CD4-positive, alpha-beta T cell treated with Interferon gamma for 1 hour (primary cell): ENCODE measurements at regions not wholly inside any gene's neighbourhood (a gene's known extent, or its start where the extent isn't known, plus 50 kb on each side); places are given as distances from the start of the nearest gene placed in this dataset.

Experiments used
- DNase-seq: peaks from one replicate; pipeline ENCODE4 v3.0.0-alpha.2; 2020

DNA sequence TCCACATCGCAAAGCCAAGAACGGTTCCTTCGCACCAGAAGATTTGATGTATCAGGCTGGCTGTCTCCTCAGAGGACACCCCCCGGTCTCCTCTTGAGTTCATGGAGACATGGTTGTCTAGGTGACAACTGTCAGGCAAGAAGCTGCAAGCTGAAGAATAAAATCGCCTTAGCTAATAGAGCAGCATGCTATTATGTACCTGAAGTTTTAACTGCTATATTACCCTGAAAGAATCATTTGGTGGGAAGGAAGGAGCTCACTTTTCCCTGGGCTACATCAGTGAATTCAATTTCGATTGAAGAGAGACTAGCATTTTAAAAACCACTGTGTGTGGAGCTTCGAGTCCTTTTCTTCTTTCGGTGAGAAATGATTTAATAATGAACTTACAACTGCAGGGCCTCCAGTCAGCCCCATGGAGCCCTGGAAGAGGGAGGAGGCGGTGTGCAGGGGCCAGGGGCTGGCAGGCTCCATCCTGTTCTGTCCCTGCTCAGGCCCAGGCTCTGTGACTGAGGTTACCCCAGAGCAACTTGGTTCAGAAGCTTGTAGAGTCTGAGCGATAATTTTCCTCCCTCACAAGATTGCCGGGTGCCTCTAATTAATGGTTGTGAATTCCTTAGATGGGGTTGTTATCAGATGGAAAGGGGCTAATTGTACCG lies 191.3 kb downstream of the MID1IP1 start:
- DNase-seq = no peak

DNA sequence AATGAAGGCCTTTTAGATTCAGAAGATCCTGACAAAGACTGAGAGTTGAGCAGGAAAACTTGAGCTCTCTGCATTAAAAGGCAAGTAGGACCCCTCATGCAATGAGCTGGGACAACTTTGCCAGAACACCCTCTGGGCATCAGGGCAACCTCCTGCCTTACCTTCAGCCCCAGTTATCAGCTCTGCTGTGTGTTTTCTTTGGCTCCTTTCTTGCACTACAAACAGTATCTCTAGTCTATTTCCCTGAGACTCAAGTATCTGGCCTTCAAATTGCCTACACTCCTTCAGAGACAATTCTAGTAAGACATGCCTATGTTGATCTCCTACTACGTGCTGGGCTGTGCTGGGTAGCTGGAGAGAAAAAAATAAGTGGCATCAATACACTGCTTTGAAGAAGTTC lies 192.2 kb downstream of the MID1IP1 start:
- DNase-seq = no peak

DNA sequence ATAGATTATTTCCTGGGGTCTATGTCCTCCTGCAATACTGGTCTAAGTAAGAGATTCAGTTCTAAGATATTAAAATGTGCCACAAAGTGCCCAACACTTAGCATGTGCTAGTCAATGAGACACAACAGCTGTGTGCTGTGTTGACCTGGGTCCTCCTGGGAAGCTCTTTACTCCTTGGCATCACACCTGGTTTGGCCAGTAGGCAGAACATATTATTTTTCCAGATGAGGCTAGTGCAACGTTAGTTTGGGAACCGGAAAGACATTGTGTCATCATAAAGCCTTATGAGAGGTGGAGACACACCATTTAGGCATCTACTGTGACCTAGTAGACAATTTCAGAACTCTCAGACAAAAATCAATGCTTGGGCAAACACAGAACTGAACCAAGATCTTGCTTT lies 197.8 kb downstream of the MID1IP1 start:
- DNase-seq = no peak

DNA sequence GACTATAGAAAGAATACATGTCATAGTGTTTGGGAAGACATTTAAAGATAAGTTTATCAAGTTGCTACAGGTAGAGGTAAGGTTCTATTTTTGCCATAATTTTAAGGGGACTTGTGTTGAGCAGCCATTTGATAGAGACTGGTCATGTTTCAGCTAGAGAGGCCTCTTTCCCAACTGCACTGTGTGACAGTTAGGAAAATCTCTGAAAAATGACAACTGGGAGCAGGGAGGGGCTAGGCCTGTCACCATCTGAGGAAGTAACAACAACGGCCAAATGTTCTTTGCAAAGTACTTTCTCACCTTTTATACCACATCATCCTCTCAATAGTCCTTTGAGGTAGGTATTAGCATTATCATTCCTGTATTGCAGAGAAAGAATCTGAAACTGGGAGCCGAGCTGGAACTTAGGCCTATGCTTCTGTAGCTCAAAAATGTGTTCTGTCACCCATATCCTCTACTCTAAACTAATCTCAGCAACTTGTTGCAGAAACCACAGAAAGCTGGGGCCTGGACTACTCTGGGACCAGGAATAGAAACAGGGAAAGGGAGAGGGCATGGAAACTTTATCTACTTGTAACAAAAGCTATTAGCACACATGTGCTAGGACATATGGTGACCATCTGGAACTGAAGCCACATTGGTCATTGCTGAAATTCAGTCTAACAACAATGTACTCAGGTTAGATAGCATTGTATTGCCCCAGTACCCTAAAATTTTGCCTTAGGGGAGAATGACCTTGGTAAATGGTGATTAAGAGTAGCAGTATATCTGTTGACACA lies 198.9 kb downstream of the MID1IP1 start:
- no peak for DNase-seq

DNA sequence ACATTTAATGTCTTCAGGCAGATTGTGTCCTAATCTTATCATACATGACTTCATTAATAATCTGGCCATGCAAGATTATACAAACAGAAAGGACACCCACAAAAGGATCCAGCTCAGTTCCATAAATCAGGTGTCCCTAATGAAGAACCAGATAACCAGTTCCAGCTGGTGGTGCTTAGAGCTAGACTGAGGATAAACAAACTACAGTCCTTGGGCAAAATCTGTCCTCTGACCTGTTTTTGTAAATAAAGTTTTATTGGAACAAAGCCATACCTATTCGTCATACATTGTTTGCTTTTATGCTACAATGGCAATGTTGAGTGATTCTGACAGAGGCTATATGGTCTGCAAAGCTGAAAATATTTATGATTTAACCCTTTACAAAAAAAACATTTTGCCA lies 199.5 kb downstream of the MID1IP1 start:
- no peak for DNase-seq

DNA sequence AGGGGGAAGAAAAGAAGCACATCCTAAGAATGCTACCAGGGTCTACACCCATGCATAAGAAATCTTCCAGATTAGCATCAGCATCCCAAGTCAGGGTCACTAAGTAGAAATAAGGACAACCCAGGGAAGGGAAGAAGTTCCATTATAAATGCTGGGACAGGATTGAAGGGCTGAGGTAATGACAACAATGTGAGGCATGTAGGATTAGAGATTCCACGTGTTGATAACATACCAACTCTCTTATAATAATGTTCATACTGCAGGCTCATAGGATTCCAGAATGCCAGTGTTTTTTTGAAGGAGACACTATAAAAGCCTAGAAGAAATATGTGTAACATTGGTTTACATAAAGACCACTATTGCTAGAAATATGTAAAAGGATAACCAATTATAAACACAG lies 201.2 kb downstream of the MID1IP1 start:
- DNase-seq = no peak

DNA sequence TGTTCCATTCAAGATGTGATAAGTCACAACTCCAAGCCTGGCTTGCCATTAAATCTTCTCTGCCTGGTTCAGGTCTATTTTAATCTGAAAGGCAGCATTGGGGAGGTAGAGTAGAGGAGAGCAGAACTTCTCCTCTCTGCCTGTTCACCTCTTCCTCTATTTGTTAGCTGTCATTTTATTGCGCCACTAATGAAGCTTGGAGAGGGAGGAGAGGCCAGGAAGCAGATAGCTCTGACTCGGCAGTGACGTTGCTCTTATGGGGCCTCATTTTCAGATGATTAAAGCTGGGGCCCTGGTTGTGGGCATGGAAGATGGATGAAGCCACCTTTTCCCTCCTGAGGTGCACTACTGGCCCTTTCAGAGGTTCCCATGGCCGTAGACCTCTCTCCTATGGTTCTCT lies 207.3 kb downstream of the MID1IP1 start:
- DNase-seq = no peak

DNA sequence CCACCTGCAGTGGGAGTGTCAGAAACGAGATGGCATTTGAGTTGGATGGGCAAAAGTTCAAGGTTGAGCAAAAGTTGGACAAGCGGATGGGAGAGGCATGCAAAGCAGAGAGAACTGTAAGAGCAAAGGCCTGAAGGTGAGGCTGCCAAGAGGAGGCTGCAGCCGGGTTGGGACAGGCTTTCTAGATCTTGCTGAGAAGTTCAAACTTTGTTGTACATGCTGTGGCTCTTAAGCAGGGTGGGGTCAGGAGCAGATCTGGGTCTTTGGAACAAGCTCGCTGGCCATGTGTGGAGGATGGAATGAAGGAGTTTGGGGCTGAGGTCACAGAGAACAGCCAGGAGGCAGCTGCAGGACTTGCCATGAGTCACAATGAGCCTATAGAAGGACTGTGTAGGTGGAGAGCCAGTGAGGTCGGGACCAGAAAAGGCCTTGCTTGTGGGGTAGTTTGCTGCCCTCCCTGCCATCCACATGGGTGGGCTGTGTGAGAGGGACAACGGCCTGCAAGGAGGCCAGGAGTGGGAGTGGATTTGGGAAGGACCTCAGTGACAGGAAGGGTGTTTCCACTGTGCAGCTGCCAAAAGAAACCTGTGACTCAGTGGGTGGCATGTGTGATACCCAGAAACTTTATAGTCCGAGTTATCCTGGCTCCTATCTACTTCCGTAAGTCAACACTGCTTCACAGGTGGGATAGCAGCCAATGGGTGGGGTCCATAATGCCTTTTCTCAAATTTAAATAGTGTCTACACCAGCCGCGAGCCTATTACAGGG lies 210.4 kb downstream of the MID1IP1 start:
- DNase-seq = no peak

DNA sequence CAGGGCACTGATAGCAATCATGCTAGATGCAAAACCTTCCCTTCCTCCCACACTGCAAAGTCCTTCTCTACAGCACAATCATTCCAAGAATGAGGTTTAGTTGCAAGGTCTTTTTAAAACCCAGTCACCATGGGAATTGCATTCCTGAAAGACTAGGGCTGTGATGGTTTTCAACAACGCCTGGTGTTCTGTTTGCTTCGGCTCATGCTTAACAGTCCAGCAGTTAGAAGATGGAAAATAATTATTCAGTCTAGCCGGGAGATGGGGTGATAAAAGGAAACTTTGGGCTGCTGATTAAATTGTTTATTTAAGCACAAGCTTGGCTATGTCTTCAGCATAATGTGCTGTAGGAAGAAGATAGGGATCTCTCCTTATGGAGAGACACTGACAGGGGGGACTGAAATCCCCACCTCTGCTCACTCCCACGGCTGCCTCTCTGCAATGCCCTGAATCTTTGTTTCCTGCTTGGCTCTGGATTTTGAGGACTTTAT lies 211.4 kb downstream of the MID1IP1 start:
- DNase-seq = no peak

DNA sequence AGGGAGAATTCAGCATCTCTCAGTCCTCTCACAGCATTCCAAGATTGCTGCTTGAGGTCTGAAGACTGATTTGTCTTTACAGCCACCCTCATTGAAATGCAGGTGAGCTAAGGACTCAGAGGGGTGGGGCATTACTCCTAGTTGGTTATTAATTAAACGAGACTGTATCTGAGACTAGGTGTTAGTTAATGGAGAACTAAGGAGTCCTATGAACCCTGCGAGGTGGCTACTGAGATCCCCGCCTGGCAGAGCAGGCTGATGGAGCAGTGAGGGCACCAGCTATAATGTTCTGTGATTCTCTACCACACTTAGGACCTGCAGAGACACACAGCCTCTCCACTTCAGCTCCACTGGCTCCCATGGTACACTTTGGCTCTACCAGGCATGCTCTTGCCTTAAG lies 215.3 kb downstream of the MID1IP1 start:
- DNase-seq = no peak

DNA sequence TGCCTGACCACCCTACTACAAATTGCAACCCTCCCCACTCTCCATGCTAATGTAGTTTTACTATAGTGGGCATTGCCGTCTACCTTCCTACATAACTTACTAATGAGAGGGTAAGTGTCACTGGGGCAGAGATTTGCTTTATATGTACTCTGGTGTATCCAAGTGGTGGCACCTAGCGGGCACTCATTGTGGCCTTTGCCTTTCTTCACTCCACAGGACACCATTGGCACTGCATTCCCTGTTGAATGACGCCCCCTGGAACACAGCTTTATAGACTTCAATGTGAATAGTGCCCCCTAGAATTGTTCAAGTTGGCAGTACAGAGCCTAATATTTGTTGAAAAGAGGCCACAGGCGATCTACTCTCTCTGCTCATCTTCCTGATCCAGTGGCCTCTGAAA lies 215.8 kb downstream of the MID1IP1 start:
- no peak for DNase-seq

DNA sequence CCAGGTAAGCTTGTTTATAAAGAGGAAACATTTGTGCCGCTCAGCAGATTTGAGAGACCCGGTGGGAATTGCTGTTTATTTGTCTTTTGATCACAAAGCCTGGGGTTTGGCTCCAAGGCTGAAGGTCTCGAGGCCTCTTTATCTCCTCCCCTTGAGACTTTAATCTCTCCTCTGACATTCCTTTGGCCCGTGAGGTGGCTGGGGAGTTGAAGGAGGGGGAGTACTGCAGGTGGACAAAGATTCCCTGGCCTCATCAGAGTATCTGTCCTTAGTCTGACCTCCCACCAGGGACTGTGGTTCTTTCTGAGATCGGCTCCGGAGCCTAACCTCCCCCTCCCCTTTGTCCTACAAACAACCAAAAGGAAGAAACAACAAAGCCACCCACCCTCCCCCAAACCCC lies 216.5 kb downstream of the MID1IP1 start:
- DNase-seq = no peak

DNA sequence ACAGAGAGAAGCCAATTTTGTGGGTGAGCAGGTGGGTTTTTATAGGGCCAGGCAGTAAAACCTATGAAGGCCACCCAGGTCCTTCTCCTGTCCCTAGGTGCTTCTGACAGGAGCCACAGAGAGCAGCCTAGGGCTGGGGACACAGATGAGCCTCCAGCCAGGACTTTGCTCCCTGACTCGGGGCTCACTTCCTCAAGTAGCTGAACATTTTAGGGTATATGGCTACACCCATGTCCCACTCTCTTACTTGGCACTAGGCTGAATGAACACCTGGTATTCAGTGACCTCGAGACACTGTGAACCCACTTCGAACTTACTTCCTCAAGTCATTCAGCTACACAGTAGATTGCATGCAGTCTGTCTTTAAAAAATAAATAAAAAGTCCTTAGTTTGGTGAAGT lies 217.3 kb downstream of the MID1IP1 start:
- DNase-seq = no peak

DNA sequence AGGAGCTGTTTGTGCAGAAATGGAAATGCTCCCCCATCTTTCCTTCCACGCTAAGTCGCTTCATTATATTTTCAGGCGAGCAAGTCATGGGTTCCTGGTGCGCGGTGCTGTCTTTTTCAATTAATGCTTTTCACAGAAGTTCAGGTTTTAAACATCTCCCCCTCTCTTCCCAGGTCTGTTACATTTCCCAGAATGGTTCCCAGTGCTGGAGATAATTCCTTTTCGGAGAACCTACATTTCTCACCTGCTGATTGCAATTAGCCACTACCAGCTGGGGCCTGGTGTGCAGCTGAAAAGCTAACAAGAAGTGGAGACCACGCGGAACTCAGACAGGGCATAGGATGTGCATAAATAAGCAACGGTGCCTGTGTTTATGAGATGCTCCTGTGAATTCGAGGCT lies 217.8 kb downstream of the MID1IP1 start:
- no peak for DNase-seq

DNA sequence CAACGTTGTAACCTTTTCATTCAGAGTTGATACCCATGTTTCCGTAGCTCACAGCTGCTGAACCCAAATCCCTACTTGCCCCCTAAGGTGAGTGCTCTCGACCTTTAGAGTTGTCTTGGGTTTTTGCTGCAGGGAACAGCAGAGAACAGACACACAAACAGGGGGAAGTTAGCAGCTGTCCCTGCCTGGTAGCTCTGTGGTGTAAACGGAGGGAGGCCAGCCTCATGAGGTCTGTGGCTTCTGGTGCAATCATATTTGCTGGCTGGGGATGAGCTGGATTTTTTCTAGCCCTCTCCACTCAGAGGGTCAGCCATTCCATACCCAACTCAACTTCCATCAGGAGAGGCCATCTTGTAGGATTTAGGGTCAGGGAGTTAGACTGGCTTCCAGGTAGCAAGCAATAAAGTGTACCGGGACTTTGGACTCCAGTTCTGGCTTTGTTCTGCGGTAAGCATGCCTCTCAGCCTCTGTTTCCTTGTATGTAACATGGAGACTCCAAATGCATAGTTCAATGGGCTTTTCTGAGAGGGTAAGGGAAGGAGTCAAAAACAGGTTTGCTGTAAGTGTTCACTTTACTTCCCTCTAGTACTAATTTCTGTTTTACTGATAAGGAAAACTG lies 218.9 kb downstream of the MID1IP1 start:
- no peak for DNase-seq

DNA sequence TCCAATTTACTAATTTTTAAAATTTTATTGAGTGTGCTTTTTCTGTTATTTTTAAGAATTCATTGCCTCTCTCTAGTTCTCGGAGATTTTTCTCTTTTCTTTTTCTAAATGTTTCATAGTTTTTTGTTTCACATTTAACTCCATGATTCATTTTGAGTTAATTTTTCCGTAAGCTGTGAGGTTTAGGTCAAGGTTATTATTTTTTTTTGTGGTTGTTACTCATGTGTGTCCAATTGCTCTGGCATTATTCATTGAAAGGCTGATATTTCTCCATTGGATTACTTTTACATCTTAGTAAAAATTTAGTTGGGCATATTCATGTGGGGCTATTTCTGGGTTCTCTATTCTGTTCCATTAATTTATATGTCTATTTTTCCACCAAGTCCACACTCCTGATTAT lies 220.8 kb downstream of the MID1IP1 start:
- DNase-seq = no peak

DNA sequence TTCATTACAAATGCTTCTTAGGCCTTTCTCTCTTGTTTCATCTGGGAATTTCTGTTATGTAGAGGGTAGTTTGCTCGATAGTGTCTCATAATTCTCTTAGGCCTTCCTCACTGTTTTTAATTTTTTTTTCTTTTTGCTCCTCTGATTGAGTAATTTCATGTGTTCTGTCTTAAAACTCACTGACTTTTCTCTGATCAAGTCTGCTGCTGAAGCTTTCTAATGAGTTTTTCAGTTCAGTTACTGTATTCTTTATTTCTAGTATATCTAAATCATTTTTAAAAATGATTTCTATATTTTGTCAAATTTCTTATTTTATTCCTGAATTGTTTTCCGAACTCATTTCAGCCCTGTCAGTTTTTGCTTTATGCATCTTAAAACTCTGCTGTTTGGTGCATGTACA lies 228.0 kb downstream of the MID1IP1 start:
- no peak for DNase-seq

DNA sequence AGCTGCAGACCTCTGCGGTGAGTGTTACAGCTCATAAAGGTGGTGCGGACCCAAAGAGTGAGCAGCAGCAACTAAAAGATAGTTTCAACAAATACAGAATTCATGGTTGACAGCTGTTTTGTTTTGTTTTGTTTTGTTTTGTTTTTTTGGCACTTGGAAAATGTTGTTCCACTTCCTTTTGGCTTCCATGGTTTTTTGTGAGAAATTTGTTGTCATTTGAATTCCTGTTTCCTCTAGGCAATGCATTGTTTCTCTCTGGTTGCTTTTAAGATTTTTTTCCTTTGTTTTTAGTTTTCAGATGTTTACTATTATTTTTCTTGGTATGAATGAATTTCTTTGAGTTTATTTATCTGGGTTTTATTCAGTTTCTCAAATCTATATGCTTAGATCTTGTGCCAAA lies 229.4 kb downstream of the MID1IP1 start:
- no peak for DNase-seq

DNA sequence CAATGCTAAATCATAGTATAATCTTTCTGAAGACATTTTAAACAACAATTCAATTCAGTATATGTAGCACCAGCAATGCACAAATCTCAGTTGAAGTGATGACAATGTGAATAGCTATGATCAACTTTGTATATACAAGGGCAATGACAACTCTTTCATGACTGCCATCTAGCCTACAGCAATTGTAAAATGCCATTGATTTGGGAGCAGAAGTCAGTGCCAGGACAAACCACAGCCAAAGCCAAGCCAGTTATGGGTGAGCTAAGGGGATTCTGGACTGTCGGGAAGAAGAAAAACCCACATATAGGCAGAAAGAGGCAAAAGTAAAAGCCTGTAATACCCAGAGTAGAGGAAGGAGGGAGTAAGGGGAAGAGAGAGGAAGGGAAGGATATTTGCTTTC lies 238.6 kb downstream of the MID1IP1 start:
- no peak for DNase-seq

DNA sequence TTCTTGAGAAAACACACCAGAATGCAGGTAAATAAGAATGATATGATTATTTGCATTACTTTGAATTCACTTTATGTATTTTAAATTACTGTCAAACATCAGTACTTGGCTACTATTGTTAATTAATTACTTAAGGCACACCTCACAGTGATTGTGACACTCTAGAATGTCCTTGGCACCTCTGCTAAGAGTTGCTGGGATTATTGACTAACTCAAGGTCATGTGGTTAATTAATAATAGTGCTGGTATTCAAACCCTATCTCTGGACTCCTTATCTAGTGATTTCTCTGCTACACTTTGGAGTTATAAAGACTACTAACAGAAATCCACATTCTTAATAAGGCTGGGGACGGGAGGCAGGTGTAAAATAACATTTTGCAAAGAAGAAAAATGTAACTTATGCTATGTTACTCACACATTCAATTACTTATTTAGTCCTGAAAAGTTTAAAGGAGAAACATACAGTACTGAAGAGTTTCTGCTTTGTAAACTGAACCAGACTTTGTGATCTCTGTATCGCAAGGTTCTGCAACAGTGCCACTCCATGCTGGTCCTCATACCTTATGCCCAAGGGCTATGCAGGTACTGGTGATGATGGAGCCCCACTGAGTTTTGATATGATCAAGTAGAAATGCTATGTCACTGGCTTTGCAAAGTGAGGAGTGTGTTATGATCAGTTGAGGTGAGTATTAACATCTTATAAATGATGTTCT lies 242.7 kb downstream of the MID1IP1 start:
- no peak for DNase-seq

DNA sequence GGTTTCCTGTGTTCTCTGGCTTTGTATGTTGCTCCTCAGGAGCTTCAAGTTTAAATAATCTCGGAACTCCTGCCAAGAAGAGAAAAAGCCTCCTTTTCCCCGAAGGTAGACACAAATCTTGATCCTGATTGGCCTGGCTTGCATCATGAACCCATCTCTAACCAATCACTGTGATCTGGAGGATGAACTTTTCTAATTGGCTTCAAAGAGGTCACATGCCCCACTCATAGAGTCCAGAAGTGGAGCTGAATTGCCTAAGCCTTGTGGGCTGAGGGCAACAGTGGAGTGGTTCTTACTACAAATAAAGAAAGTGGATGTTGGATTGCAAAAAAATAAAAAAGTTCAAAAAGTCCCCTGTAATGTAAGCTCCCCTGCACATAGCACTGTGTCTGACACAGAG lies 245.9 kb downstream of the MID1IP1 start:
- DNase-seq = no peak

DNA sequence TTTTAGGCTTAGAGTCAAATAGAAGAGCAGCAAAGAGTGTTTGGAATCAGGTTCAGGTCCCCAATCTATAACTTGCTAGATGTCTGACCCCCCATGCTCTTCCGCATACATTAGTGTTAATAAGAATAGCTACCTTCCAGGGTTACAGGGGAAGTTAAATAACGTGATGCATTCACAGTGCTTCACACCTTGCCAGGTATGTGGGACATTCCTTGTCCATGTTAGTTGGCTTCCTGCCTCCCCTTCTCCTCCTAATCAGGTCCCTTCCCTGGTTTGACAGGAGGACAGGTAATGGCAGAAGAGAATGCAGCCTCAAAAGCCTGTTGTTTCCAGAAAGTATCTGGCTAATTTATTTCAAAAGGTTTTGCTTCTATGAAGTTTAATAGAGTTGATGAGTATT lies 248.7 kb downstream of the MID1IP1 start:
- DNase-seq = no peak

DNA sequence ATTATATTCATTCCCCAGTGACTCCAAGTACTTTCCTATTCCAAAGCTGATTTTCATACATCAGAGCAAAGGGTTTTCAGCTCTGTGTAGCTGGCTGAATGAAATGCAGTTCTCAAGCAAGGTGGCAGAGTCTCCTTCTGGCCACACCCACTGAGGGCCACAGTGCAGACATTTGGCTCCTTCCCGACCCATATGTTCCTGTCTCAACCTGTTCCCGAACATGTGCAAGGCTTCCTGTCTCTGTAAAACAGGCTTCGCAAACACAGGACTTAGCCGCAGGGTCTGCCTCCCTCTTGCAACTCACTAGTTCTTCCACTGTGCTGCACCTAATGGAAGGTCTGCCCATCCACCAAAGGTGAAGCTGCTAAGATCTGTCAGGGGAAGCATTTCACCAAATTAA lies 249.2 kb downstream of the MID1IP1 start:
- DNase-seq = no peak
